ENCODE measurements at regions not wholly inside any gene's neighbourhood (a gene's known extent, or its start where the extent isn't known, plus 50 kb on each side); places are given as distances from the start of the nearest gene placed in this dataset.

DNA sequence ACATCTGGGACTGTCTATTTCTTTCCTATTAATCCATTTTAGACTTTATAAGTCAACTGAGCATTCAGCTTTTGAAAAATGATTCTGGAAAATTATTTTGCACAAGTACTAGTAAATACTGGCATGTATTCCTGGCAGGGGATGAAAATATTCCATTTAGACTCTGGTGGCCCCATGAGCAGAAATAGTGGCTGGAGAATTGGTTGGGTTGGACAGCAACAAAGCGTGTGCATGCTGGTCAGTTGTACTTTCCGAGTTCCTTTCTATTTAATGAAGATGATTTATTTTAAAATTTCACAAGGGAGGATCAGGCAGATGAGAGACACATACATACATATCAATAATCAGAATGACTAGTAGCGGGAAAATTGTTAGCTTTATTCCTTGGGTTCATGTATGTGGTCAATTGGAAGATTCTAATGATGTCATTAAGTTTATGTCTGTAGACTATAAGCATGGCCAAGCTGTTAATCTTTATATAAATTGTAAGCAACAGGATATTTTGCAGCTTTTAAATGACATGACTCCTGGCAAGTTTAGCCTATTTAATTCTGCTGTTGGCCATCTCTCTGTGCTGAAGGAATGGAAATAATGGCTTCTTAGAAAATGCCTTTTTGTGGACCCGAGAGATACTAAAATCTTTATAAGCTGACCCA lies 541.6 kb downstream of the SLC4A3 start:
- DNase-seq (ENCODE audit: low spot score), result no peak

DNA sequence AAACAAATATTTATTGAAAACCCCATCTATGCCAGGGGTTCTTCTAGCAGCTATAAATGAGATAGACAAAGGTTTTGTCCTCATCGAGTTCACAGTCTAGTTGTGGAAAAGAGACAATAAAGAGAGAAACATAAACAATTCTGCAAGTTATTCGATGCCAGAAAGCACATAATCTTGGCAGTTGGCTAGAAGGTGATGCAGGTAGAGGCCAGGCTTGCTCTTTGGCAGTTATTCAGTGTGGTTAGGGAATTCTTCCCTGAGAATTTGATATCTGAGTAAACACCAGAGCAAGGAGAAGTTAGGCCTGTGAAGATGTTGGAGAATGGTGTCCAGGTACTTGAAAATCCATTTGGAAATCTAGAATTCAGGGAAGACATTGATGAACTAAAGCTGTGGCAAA lies 547.4 kb downstream of the SLC4A3 start:
- no peak for DNase-seq (ENCODE audit: low spot score)

- no peak for DNase-seq (ENCODE audit: low spot score)
These were observed 548.5 kb downstream of the SLC4A3 start for GRCh38 chr2:220175967-220176366.

DNA sequence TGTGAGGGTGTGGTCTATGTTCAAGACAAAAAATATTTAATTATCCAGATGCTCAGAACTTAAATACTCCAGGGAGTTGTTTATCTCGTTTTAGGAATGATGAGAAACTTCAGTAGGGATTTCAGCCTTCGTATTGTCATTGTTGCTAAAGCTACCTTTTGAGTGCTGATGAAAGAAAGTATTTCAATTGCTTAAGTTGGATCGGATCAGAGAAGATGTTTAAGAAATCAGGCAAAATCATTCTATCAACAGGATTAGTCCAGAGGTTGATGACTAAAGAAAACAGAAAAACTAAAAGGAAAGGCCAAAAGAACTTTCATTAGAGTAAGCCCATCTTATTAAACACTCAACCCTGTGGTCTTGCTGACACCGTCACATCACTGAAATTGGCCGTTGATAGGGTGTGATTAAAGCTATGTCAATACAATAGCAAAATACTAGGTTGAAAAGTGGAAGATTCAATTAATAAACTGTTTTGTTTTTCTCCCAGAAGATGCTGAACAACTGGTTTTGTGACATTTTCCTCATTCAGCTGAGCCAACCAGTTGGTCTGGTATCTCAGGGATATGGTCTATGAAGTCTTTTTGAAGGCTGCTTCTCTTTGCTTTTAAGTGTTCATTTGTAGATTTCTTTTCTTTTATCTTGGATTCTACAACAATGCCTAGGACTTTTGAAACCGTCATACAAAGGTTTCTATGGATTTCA lies 551.7 kb downstream of the SLC4A3 start:
- no peak for DNase-seq (ENCODE audit: low spot score)

GRCh38 chr2:220181165-220181564 lies 553.7 kb downstream of the SLC4A3 start:
- no peak for DNase-seq (ENCODE audit: low spot score)

DNA sequence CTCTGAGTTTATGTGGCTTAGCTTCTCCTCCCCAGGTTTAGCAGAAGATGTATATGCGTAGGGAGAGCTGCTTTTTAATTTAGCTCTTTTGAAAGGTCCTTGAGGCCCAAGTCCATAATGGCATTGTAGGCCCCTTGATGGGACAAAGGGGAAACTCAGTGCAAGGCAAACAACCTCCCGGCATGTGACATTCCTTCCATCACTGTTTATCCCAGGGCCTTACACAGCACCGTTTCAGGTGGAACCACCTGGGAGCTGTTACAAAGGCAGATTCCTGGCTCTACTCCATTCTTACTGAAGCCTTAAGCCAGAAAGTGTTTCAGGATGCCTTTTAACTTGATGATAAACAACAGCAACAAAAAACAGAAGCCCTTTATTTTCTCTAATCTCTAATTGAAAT lies 555.4 kb downstream of the SLC4A3 start:
- DNase-seq (ENCODE audit: low spot score), result no peak

DNA sequence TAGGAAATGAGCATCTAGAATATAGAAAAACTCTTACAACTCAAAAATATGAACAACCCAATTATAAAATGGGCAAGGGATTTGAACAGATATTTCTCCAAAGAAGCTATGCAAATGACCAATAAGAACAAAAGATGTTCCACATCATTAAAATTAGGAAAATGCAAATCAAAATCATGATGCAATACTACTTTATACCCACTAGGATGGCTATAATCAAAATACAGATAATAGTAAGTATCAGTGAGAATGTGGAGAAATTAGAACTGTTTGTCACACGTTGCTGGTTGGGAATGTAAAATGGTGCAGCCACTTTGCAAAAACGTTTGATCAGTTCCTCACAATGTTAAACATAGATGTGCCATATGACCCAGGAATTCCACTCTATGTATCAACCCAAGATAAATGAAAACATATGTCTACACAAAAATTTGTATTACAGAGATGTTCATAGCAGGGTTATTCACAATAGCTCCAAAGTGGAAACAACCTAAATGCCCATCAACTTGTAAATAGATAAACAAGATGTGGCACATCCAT lies 558.4 kb downstream of the SLC4A3 start:
- DNase-seq (ENCODE audit: low spot score), result no peak

DNA sequence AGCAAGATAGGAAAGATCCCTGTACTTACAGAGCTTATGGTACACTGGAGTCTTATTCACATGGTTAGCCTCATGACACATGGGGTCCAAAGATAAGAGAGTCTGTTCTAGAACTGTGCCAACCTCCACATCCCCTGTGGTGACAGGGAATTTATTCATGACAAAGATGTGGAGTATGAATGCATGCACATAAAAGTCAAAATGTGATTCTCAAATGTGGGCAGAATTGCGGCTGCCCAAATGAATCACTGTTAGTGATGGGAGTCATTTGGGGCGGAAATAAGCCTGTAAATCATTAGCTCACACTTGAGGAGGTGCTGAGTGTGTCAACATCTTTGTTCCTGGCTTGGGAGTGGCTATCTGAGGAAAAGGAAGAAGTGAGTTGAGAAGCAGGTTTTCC lies 560.6 kb downstream of the SLC4A3 start:
- no peak for DNase-seq (ENCODE audit: low spot score)

GRCh38 chr2:220191031-220191430 lies 563.6 kb downstream of the SLC4A3 start:
- DNase-seq (ENCODE audit: low spot score), result no peak

DNA sequence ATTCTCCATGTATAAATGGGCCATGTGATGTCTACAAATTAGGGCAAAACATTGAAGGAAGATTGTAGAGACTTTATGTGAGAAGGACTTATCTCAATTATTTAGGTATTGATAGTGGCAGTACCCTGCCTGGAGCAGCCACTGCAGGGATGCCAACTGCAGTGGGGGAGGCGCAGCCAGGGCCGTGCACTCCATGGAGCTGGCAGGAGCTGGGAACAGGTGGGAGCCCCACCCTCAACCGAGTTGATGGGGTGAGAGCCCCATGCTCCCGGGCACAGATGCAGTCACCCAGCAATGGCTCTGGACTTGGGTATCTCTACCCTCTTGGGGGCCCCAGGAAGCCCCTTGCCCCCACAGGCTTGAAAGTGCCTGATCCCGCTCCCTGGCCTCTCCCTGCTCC lies 564.3 kb downstream of the SLC4A3 start:
- DNase-seq (ENCODE audit: low spot score), result no peak

DNA sequence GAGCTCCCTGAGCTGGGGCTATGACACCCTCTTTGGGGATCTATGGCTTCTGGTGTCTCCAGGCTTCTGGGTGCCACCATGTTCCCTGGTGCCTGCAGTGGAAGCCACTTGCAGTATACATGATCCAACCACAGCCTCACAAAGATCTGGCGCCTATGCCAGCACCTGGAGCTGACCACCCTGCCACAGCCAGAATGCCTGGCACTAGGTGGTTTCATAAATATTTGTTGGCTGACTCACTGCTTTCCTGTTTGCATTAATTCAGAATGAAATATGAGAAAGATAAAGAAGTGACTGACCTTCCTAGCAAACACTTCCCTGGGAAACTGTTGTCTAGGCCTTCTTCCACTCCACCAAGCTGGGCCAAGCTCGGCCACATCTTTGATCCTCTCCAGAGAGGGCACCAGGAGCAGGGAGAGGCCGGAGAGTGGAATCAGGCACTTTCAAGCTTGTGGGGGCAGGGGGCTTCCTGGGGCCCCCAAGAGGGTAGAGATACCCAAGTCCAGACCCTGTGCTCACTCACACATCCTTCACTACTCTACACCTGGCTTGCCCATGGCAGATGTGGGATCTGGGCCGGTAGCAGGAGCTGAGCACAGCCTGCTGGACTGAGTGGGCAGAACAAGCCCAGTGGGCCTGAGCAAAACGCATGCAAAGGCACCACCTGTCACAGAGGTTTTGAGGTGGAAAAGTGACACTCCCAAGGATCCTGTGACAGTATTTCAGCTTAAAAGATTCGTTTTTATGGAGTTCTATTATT lies 565.7 kb downstream of the SLC4A3 start:
- DNase-seq (ENCODE audit: low spot score), result no peak

DNA sequence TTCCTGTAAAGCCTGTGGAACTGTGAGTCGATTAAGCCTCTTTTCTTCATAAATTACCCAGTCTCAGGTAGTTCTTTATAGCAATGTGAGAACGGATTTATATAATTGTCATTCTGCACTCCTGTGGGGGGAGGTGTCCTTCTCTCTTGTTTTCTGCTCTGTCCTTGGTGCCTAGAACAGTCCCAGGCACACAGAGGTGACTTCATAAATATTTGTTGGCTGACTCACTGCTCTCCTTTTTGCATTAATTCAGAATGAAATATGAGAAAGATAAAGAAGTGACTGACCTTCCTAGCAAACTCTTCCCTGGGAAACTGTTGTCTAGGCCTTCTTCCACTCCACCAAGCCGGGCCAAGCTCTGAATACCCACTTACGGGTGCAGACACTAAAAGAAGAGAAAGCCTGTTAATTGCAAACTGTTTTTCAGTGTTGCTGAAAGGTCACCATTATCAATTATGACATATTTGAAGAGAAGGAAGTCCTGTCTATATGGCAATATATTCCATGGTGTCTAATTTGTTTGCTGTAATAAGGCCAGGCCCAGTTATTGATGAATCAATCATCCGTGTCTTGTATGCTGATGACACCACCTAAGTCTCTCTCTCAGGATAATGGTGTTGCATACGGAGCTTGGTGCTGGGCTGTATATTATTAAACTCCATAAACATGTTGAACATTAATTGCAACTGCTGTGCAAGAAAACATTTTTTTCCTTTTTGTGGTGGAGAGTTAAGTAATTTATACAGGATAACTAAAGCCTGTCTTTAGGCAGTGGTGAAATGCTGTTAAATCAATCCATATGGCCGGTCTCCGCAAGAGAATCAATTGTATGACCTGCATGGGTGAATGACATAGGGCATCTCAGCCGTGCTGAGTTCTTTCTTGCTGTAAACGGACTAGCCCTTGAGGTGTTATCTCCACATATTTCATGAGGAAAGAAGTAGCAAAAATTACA lies 567.5 kb downstream of the SLC4A3 start:
- no peak for DNase-seq (ENCODE audit: low spot score)

GRCh38 chr2:220198896-220199295 lies 571.5 kb downstream of the SLC4A3 start:
- DNase-seq (ENCODE audit: low spot score), result no peak

- no peak for DNase-seq (ENCODE audit: low spot score)
These were observed 574.6 kb downstream of the SLC4A3 start for GRCh38 chr2:220202066-220202465.

DNA sequence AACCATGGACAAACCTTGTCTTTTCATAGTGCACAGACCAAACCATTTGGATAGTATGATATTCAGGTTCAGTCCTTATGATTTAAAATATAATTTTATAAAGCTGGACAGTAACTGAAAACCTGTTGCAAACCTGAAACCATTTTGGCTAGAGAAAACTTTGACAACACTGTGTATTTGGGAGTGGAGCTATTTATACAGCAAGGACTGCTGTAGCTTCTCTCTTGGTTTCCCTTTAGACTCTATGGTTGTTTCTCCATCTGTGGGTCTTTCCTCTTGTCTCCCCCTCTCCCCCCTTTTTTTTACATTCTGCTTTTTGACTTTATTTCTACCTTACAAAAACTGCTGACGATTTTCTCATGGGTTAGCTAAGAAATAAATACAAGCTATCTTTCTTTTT lies 581.7 kb downstream of the SLC4A3 start:
- DNase-seq (ENCODE audit: low spot score), result no peak

DNA sequence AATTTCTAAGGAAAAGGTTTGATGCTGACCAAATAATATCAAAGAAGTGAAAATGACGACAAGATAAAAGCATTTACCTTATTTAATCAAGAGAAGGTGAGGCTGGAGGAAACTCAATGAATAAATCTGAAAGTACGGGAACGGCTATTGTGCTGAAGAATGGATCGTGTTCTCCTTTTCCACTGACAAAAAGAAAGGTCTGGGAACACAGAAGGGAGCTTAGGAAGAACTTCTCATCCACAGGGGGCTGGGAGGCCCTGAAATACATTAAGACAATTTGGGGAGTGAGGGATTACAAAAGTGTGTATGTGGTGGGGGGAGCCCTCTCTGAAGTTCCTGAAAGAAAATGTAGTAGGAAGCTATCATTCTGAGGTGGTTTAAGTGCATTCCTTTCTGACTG lies 582.3 kb downstream of the SLC4A3 start:
- DNase-seq (ENCODE audit: low spot score), result no peak

DNA sequence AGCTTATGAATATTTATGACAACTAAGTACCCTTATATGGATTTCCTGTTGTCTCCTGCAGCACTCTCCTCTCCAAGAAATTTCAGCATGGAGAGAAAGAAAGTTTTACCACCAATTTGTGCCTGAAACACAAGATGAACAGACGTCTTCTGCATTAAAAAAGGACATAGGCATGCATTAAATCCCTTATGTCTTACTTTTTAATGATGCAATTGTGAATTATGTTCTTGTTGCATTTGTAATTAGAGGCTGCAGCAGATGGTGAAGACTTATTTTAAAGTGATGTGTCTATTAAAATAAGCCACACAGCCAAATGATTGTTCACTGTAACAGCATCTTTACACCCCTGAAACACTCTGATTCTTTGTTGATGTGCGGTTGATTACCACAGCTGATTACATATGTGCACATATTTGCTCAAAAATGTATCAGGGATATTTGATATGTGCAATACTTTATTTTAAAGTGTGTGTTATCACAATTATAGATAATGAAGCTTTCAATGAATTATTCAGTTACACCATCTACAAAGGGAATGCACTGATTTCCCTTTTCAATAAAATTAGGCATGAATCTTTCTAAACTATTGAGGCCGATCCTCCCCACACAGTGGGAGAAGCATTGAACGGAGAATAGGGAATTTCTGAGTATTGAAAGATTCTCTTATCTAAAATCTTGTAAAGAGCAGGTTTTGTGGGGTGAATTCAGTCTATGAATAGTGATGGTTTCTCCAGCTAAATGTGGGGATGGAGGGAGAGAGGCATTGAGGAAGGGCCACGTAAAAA lies 585.1 kb downstream of the SLC4A3 start:
- DNase-seq (ENCODE audit: low spot score), result no peak

DNA sequence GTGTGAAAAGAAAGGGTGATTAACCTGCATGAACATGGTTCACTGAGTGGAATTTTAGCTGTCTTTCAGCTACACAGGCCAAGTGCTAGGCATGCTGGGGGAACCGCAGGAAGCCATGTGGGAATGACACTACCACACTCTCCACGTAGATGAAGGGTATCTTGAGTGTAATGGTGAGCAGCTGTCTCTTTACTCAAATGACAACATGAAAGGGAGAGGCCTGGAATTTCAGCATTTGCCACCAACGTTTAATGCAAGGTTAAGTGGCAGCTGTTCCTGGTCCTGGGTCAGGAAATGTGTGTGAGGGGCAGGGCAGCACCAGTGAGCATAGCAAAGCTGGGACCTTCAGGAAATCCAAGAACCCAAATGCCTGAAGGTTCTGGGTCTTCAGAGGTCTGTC lies 588.4 kb downstream of the SLC4A3 start:
- DNase-seq (ENCODE audit: low spot score), result no peak

DNA sequence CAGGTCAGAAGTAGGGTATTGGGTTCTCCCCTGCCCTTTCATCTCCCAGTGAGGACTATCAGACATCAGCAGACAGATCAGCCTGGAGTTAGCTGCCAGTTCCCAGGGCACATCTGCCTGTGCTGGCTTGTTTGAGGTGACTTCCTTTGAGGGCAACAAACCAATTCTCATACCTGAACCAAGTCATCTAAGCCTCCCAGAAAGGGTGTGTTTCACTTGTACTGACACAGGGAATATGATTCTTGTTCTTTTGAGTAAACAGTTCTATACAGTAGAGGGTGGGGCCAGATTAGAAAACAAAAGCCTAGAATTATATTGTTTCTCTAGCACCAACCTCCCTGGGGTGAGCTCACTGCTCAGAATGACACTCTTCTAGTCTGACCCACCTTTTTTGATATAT lies 591.9 kb downstream of the SLC4A3 start:
- no peak for DNase-seq (ENCODE audit: low spot score)

DNA sequence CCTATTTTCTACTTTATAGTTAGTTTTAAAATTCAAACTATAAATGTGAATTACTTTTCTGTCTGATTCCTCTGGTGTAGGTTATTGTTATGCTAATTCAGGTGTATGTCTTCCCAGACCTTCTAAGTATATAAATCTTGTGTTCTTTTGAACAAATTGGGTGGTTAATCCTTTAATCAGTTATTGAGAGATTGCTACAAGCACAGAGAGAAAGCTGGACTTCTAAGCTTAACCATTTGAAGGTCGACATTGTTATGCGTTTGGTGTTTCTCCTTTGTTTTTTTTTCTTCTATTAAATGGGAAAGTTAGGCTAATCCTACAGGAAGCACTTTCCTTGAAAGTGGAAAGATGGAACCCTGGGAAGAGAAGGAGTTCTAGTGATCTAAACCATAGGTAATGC lies 592.6 kb downstream of the SLC4A3 start:
- no peak for DNase-seq (ENCODE audit: low spot score)

GRCh38 chr2:220221992-220222391 lies 594.6 kb downstream of the SLC4A3 start:
- no peak for DNase-seq (ENCODE audit: low spot score)
